ENCODE measurements at regions not wholly inside any gene's neighbourhood (a gene's known extent, or its start where the extent isn't known, plus 50 kb on each side); places are given as distances from the start of the nearest gene placed in this dataset.

DNA sequence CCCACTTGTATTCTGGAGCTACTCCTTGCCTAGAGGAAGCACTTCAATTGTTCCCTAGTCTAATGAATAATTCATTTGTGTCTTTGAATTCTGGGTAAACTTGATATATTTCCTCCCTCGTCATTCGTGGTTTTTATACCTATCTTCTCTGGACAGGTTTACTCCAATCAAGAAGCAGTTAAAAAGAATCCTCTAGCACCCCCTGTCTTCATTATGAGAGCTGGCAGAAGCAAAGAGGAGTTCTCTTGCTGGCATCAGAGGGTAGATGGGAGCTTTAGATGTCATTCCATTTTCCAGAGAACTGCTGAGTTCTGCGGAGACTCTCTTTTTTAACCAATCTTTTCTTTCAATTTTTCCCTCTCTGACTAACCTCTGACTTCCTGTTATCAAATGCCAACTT, 627.7 kb downstream of the FGF9 start:
- no peak overlapping the region for H3K27ac ChIP-seq (ENCODE audit: low read depth, low read length)
- H3K4me1 ChIP-seq (ENCODE audit: control insufficient read depth, insufficient read depth, low read length), result no peaks in the 10 kb centered on the region
- no peak overlapping the region for H3K4me3 ChIP-seq (ENCODE audit: low read depth, low read length)
- no peaks in the 10 kb centered on the region for H3K36me3 ChIP-seq (ENCODE audit: control insufficient read depth, insufficient read depth, low read length)
- H3K27me3 ChIP-seq (ENCODE audit: control insufficient read depth, insufficient read depth, low read length), result no peaks in the 10 kb centered on the region
- H3K9me3 ChIP-seq (ENCODE audit: control insufficient read depth, insufficient read depth, low read depth, low read length), result peaks cover 25% of the 10 kb centered on the region
- H3K9ac ChIP-seq (ENCODE audit: low read length), result no peak overlapping the region

DNA sequence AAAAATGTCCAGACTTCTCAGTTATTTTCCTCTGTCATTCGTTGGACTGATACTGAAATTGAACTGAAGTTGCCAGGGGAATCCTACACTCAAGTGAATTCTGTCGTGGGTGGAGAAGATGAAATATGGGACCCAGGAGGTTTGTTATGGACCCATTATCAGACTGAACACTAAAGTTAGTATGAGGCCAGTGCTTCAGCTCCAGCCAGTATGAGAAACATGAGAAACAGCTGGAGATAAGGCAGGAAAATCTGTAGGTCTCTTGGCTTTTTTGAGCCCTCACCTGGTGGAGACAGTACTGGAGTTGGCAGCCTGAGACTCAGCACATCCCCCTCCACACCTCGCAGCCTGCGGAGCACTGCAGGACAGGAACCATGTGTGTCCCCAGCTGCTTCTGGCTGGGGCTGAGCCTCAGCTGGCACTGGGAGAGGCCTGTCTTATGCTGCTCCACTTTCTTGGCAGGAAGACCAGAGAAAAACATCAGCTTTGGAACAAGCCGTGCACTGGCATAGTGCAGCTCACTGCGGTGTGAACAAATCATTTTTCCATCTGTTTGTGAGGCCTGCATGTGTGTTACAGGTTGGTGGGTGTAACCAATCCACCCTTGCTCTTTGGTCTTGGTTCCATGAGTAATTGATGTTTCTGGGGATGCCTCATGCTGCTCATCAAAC, 641.0 kb downstream of the FGF9 start:
- Histone ChIP-seq H3K4me3 (ENCODE audit: low read depth, low read length) (no peak overlapping the region), H3K9me3 (ENCODE audit: control insufficient read depth, insufficient read depth, low read depth, low read length) (peaks cover 11% of the 10 kb centered on the region), H3K4me1 (ENCODE audit: control insufficient read depth, insufficient read depth, low read length) (no peaks in the 10 kb centered on the region), H3K27me3 (ENCODE audit: control insufficient read depth, insufficient read depth, low read length) (no peaks in the 10 kb centered on the region), H3K36me3 (ENCODE audit: control insufficient read depth, insufficient read depth, low read length) (no peaks in the 10 kb centered on the region), H3K9ac (ENCODE audit: low read length) (no peak overlapping the region), H3K27ac (ENCODE audit: low read depth, low read length) (no peak overlapping the region)

DNA sequence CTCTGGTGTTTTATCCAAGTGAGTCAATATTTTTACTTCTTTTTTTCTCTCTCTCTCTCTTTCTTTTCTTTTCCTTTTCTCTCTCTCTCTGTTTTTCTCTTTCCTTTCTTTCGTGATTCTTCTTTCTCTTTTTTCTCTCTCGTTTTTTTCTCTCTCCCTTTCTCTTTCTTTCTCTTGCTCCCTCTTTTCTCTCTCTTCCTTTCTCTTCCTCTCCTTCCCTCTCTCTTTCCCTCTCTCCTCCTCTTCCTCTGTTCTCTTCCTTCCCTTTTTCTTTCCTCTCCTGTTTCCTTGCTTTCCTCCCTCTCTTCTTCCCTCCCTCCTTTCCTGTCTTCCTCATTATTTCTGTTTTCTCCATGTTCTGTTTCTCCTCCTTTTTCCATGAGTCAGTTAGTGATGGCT, 641.5 kb downstream of the FGF9 start:
- Histone ChIP-seq H3K9ac (ENCODE audit: low read length) (no peak overlapping the region), H3K36me3 (ENCODE audit: control insufficient read depth, insufficient read depth, low read length) (no peaks in the 10 kb centered on the region), H3K27ac (ENCODE audit: low read depth, low read length) (no peak overlapping the region), H3K4me3 (ENCODE audit: low read depth, low read length) (no peak overlapping the region), H3K4me1 (ENCODE audit: control insufficient read depth, insufficient read depth, low read length) (no peaks in the 10 kb centered on the region), H3K27me3 (ENCODE audit: control insufficient read depth, insufficient read depth, low read length) (no peaks in the 10 kb centered on the region), H3K9me3 (ENCODE audit: control insufficient read depth, insufficient read depth, low read depth, low read length) (peaks cover 11% of the 10 kb centered on the region)

GRCh38 chr13:22316494-22317025, 645.7 kb downstream of the FGF9 start:
- Histone ChIP-seq H3K4me1 (ENCODE audit: control insufficient read depth, insufficient read depth, low read length) (no peaks in the 10 kb centered on the region), H3K27ac (ENCODE audit: low read depth, low read length) (no peak overlapping the region), H3K36me3 (ENCODE audit: control insufficient read depth, insufficient read depth, low read length) (no peaks in the 10 kb centered on the region), H3K9ac (ENCODE audit: low read length) (no peak overlapping the region), H3K9me3 (ENCODE audit: control insufficient read depth, insufficient read depth, low read depth, low read length) (peaks cover 11% of the 10 kb centered on the region), H3K4me3 (ENCODE audit: low read depth, low read length) (no peak overlapping the region), H3K27me3 (ENCODE audit: control insufficient read depth, insufficient read depth, low read length) (no peaks in the 10 kb centered on the region)

DNA sequence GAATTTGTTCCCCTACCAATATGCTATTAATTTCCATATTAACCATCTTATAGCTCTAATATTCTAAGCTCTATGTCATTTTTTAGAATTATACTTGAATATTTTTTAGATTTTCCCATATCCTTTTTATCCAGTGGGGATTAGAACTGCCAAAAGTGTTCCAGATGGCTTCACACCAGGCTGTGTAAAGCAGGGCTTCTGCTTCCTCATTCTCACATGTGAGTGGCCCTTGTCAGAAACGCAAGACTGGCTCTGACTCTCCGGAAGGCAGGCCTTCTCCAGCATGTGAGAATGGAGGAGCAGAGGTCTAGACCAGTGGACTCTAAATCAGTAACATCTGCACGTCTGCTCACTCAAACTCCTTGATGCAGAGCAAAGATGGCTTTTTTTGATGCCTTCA, 650.1 kb downstream of the FGF9 start:
- Histone ChIP-seq H3K27ac (ENCODE audit: low read depth, low read length) (no peak overlapping the region), H3K4me3 (ENCODE audit: low read depth, low read length) (no peak overlapping the region), H3K9ac (ENCODE audit: low read length) (no peak overlapping the region), H3K27me3 (ENCODE audit: control insufficient read depth, insufficient read depth, low read length) (no peaks in the 10 kb centered on the region), H3K9me3 (ENCODE audit: control insufficient read depth, insufficient read depth, low read depth, low read length) (peaks cover 5% of the 10 kb centered on the region), H3K4me1 (ENCODE audit: control insufficient read depth, insufficient read depth, low read length) (peaks cover 8% of the 10 kb centered on the region; the same call in 1 of the 2 replicates), H3K36me3 (ENCODE audit: control insufficient read depth, insufficient read depth, low read length) (no peaks in the 10 kb centered on the region)

GRCh38 chr13:22325761-22326160, 654.9 kb downstream of the FGF9 start:
- no peaks in the 10 kb centered on the region for H3K36me3 ChIP-seq (ENCODE audit: control insufficient read depth, insufficient read depth, low read length)
- H3K4me3 ChIP-seq (ENCODE audit: low read depth, low read length), result no peak overlapping the region
- no peak overlapping the region for H3K27ac ChIP-seq (ENCODE audit: low read depth, low read length)
- H3K4me1 ChIP-seq (ENCODE audit: control insufficient read depth, insufficient read depth, low read length), result peaks cover 9% of the 10 kb centered on the region; the same call in 1 of the 2 replicates
- no peaks in the 10 kb centered on the region for H3K27me3 ChIP-seq (ENCODE audit: control insufficient read depth, insufficient read depth, low read length)
- no peak overlapping the region for H3K9ac ChIP-seq (ENCODE audit: low read length)
- H3K9me3 ChIP-seq (ENCODE audit: control insufficient read depth, insufficient read depth, low read depth, low read length), result no peaks in the 10 kb centered on the region

DNA sequence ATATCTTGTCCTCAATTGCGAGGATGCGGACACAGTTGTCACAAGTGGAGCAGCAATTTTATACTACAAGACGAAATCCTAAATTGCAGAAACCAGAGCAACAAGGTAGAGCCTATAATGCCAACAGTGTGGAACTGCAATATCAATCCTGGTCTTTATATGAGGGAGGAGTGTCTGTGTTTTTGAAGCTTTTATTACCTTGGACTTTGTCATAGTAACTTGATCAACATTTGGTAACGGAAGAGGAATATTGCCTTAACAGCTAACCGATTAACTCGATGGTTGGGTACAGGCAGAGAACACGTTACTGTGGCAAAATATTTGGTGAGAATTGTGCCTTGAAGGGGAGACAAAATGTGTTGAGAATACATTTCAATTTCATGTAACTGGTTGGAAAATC, 661.5 kb downstream of the FGF9 start:
- Histone ChIP-seq H3K36me3 (ENCODE audit: control insufficient read depth, insufficient read depth, low read length) (no peaks in the 10 kb centered on the region), H3K9me3 (ENCODE audit: control insufficient read depth, insufficient read depth, low read depth, low read length) (peaks cover 5% of the 10 kb centered on the region), H3K4me1 (ENCODE audit: control insufficient read depth, insufficient read depth, low read length) (no peaks in the 10 kb centered on the region), H3K27ac (ENCODE audit: low read depth, low read length) (no peak overlapping the region), H3K9ac (ENCODE audit: low read length) (no peak overlapping the region), H3K27me3 (ENCODE audit: control insufficient read depth, insufficient read depth, low read length) (no peaks in the 10 kb centered on the region), H3K4me3 (ENCODE audit: low read depth, low read length) (no peak overlapping the region)

DNA sequence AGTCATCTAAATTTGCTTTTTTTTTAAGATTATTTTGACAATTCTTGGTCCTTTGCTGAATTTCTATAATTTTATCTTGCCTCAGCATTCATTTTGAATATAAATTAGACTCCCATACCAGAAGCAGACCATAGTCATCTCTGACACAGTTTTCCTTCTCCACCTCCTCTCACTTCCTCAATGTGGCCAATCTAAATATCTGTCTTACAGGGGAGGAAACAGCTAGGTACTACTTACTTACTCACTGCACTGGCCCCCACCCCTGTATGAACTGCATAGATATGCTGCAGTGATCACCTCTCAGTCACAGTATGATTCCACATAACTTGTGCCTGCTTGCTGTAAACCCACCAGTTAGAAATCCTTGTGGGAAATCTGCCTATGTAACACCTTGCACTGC, 665.6 kb downstream of the FGF9 start:
- no peak overlapping the region for H3K9ac ChIP-seq (ENCODE audit: low read length)
- H3K4me1 ChIP-seq (ENCODE audit: control insufficient read depth, insufficient read depth, low read length), result no peaks in the 10 kb centered on the region
- no peaks in the 10 kb centered on the region for H3K36me3 ChIP-seq (ENCODE audit: control insufficient read depth, insufficient read depth, low read length)
- H3K27me3 ChIP-seq (ENCODE audit: control insufficient read depth, insufficient read depth, low read length), result no peaks in the 10 kb centered on the region
- H3K27ac ChIP-seq (ENCODE audit: low read depth, low read length), result no peak overlapping the region
- peaks cover 17% of the 10 kb centered on the region for H3K9me3 ChIP-seq (ENCODE audit: control insufficient read depth, insufficient read depth, low read depth, low read length)
- no peak overlapping the region for H3K4me3 ChIP-seq (ENCODE audit: low read depth, low read length)

DNA sequence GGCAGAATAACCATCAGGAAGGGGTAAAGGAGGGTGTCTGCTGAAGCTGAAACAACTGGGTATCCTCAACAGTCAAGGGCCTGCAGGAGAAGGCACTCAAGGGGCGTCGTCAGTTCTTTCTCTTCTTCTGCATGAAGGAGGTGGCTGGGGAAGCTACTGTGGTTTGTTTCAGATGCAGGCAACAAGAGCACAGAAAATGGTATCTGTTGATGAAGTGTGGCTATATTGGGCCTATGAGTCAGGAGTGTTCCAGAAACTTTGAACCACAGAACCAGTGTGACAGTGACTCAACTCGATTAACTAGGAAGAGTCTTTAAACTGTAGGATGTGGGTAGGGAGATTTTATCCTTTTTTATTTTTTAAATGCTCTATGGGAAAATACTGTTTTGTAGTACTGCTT, 686.3 kb downstream of the FGF9 start:
- no peaks in the 10 kb centered on the region for H3K36me3 ChIP-seq (ENCODE audit: control insufficient read depth, insufficient read depth, low read length)
- no peaks in the 10 kb centered on the region for H3K4me1 ChIP-seq (ENCODE audit: control insufficient read depth, insufficient read depth, low read length)
- H3K27ac ChIP-seq (ENCODE audit: low read depth, low read length), result no peak overlapping the region
- no peak overlapping the region for H3K4me3 ChIP-seq (ENCODE audit: low read depth, low read length)
- 0 out of 2 replicates have a peak, but pooled peaks cover 2% of the 10 kb centered on the region for H3K9me3 ChIP-seq (ENCODE audit: control insufficient read depth, insufficient read depth, low read depth, low read length)
- H3K9ac ChIP-seq (ENCODE audit: low read length), result no peak overlapping the region
- no peaks in the 10 kb centered on the region for H3K27me3 ChIP-seq (ENCODE audit: control insufficient read depth, insufficient read depth, low read length)

GRCh38 chr13:22369090-22369489, 698.2 kb downstream of the FGF9 start:
- Histone ChIP-seq H3K4me1 (ENCODE audit: control insufficient read depth, insufficient read depth, low read length) (peaks cover 7% of the 10 kb centered on the region; the same call in 1 of the 2 replicates), H3K9me3 (ENCODE audit: control insufficient read depth, insufficient read depth, low read depth, low read length) (peaks cover 53% of the 10 kb centered on the region), H3K27me3 (ENCODE audit: control insufficient read depth, insufficient read depth, low read length) (no peaks in the 10 kb centered on the region), H3K36me3 (ENCODE audit: control insufficient read depth, insufficient read depth, low read length) (no peaks in the 10 kb centered on the region), H3K27ac (ENCODE audit: low read depth, low read length) (no peak overlapping the region), H3K4me3 (ENCODE audit: low read depth, low read length) (no peak overlapping the region; the same call in 1 of the 2 replicates), H3K9ac (ENCODE audit: low read length) (no peak overlapping the region)

DNA sequence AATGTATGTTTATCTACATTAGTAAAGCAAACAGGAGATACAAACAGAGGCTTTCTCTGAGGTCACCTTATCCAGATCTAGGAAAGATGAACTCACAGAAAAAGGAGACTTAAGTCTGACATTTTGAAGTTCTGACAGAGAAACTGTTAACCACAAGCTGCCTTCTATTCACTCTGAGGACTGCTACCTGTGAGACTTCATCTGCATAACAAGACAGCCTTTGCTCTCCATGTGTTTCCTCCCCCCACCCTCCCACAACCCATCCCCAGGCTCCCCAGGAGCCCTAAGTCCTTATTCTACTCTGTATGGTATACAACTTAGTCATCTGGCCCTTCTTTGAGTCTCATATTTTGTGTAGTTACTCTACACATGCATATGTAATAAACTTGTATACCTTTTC, 699.0 kb downstream of the FGF9 start:
- Histone ChIP-seq H3K9me3 (ENCODE audit: control insufficient read depth, insufficient read depth, low read depth, low read length) (peaks cover 54% of the 10 kb centered on the region), H3K4me1 (ENCODE audit: control insufficient read depth, insufficient read depth, low read length) (peaks cover 7% of the 10 kb centered on the region; the same call in 1 of the 2 replicates), H3K27me3 (ENCODE audit: control insufficient read depth, insufficient read depth, low read length) (no peaks in the 10 kb centered on the region), H3K36me3 (ENCODE audit: control insufficient read depth, insufficient read depth, low read length) (no peaks in the 10 kb centered on the region), H3K27ac (ENCODE audit: low read depth, low read length) (no peak overlapping the region), H3K4me3 (ENCODE audit: low read depth, low read length) (no peak overlapping the region; the same call in 1 of the 2 replicates), H3K9ac (ENCODE audit: low read length) (no peak overlapping the region)
